ENCODE measurements at regions not wholly inside any gene's neighbourhood (a gene's known extent, or its start where the extent isn't known, plus 50 kb on each side); places are given as distances from the start of the nearest gene placed in this dataset.

DNA sequence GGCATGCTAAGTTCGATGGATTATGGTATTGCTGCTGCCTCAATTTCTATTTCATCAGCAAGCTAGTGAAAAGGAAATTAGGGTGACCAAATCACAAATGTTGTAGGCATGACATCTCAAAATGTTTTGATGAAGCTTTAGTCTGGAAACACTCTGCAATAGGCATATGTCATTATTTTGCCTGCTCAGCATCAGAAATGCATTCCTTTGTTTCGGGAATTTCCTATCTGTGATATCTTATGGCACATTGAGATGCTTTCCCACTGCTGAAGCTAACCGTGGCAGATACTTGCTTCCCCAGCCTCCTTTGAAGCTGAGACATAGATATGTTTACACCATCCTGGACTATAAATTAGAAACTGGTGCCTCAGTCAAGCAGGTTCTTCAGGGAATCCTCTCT is 119.7 kb downstream of the CDC42EP3 start:
- H3K9me2 ChIP-seq (ENCODE audit: insufficient read depth, low read length): no peaks in the 10 kb centered on the region
- ChIA-PET CTCF (ENCODE audit: unreplicated experiment) (no interaction called here), POLR2A (interaction anchor here (0.5 to 1.3 kb wide), 3 partner anchors 13 to 394 kb away, joined by 3 to 4 read pairs (median 4); no protein-coding TSS in a partner anchor)
- no peaks in the 10 kb centered on the region for H3K79me2 ChIP-seq (ENCODE audit: insufficient read depth, low read depth, low read length)
- H2AFZ ChIP-seq (ENCODE audit: low read length): no peak overlapping the region
- BruUV-seq (replicated peaks): no TSS peak
- H3K4me2 ChIP-seq (ENCODE audit: low read length): no peak overlapping the region
- H3K4me1 ChIP-seq (ENCODE audit: insufficient read depth, low read length, poor library complexity, severe bottlenecking): peaks cover 10% of the 10 kb centered on the region
- no peaks in the 10 kb centered on the region for H3K36me3 ChIP-seq (ENCODE audit: insufficient read depth, low read length)
- no peaks in the 10 kb centered on the region for H4K20me1 ChIP-seq (ENCODE audit: insufficient read depth, low read length)
- H3K27ac ChIP-seq (ENCODE audit: low read depth, low read length, poor library complexity, severe bottlenecking): no peak overlapping the region
- intact Hi-C loops (cut with micrococcal nuclease; ENCODE audit: unreplicated experiment): loop anchor here (5.0 kb wide), 1 partner anchor 121 kb away; the partner anchor contains the start of gene CDC42EP3
- H3K9me3 ChIP-seq (ENCODE audit: low read length): no peaks in the 10 kb centered on the region
- no peak overlapping the region for H3K4me3 ChIP-seq (ENCODE audit: low read depth, low read length, poor library complexity, severe bottlenecking)
- DNase-seq (ENCODE audit: low spot score): no peak
- TF ChIP-seq, protein P1, sequence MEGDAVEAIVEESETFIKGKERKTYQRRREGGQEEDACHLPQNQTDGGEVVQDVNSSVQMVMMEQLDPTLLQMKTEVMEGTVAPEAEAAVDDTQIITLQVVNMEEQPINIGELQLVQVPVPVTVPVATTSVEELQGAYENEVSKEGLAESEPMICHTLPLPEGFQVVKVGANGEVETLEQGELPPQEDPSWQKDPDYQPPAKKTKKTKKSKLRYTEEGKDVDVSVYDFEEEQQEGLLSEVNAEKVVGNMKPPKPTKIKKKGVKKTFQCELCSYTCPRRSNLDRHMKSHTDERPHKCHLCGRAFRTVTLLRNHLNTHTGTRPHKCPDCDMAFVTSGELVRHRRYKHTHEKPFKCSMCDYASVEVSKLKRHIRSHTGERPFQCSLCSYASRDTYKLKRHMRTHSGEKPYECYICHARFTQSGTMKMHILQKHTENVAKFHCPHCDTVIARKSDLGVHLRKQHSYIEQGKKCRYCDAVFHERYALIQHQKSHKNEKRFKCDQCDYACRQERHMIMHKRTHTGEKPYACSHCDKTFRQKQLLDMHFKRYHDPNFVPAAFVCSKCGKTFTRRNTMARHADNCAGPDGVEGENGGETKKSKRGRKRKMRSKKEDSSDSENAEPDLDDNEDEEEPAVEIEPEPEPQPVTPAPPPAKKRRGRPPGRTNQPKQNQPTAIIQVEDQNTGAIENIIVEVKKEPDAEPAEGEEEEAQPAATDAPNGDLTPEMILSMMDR (conservative IDR thresholded peaks at IDR 0.05; ENCODE audit: low read length): no peak
- TF ChIP-seq EZH2phosphoT487 (IDR thresholded peaks at IDR 0.05; ENCODE audit: borderline replicate concordance, low read depth, low read length): no peak

DNA sequence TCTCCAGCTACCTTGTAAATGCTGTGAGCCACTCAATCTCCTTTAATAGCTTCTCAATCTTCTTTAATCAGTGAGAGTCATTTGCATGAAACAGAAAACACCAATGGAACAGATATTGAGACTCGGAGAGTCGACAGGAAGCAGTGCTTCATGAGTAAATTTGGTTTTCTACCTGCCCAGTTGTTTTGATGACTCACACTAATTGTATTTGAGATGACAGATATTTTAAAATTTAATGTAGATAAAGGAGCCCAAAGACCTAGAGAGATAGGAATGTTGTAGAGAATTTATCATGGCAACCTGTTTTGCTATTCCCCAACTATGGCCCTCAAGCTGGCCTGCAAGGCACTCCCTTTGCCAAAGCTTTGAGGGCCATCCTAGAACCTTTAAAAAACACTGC is 119.1 kb downstream of the CDC42EP3 start:
- Histone ChIP-seq H4K20me1 (ENCODE audit: insufficient read depth, low read length) (no peaks in the 10 kb centered on the region), H3K4me1 (ENCODE audit: insufficient read depth, low read length, poor library complexity, severe bottlenecking) (peaks cover 10% of the 10 kb centered on the region), H3K4me3 (ENCODE audit: low read depth, low read length, poor library complexity, severe bottlenecking) (no peak overlapping the region), H3K4me2 (ENCODE audit: low read length) (no peak overlapping the region), H3K9me2 (ENCODE audit: insufficient read depth, low read length) (no peaks in the 10 kb centered on the region), H2AFZ (ENCODE audit: low read length) (no peak overlapping the region), H3K36me3 (ENCODE audit: insufficient read depth, low read length) (no peaks in the 10 kb centered on the region), H3K9me3 (ENCODE audit: low read length) (no peaks in the 10 kb centered on the region), H3K27ac (ENCODE audit: low read depth, low read length, poor library complexity, severe bottlenecking) (no peak overlapping the region), H3K79me2 (ENCODE audit: insufficient read depth, low read depth, low read length) (no peaks in the 10 kb centered on the region)
- TF ChIP-seq, protein P1 (conservative IDR thresholded peaks at IDR 0.05; ENCODE audit: low read length): no peak
- TF ChIP-seq EZH2phosphoT487 (IDR thresholded peaks at IDR 0.05; ENCODE audit: borderline replicate concordance, low read depth, low read length): no peak
- POLR2A ChIA-PET: interaction anchor here (0.6 to 1.3 kb wide), 2 partner anchors 13 to 99 kb away, joined by 4 to 5 read pairs; no protein-coding TSS in a partner anchor
- DNase-seq (ENCODE audit: low spot score): no peak
- no TSS peak for BruUV-seq (replicated peaks)
- intact Hi-C loops (cut with micrococcal nuclease; ENCODE audit: unreplicated experiment): loop anchor here (5.0 kb wide), 1 partner anchor 120 kb away; the partner anchor contains the start of gene CDC42EP3
- CTCF ChIA-PET (ENCODE audit: unreplicated experiment): no interaction called here

DNA sequence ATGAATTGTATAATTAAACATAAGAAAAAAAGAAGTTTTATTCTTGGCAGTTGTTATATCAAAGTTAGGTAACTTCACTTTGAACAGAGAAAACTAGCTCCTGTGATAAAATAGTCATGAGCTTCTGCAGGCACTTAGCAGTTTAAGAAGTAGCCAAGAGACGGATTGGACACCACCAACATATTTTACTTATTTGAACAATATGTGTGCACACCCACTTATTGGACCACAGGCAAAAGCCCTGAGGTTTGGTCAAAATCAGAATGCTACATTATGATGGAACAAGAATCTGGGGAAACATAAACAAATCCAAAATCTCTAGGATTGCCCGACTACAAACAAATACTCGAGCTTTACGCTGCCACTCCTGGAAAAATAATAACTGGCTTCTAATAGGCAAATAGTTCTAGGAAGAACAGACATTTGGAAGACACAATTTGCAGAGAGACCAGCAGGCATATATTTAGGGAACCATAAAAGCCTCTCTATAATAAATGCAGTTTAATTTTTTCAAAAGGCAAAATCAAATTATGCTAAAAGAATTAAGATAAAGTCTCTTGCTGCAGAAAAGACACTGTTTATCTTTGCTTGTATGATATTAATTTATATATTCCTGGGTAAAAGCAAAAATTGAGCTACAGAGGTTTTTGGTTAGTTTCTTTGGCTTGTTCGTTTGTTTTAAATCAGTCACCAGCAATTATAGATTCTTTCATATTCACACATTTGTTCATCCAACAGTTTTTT is 117.9 kb downstream of the CDC42EP3 start:
- no peaks in the 10 kb centered on the region for H4K20me1 ChIP-seq (ENCODE audit: insufficient read depth, low read length)
- intact Hi-C loops (cut with micrococcal nuclease; ENCODE audit: unreplicated experiment): loop anchor here (5.0 kb wide), 1 partner anchor 119 kb away; the partner anchor contains the start of gene CDC42EP3
- no peak overlapping the region for H3K4me3 ChIP-seq (ENCODE audit: low read depth, low read length, poor library complexity, severe bottlenecking)
- no peaks in the 10 kb centered on the region for H3K9me3 ChIP-seq (ENCODE audit: low read length)
- H3K36me3 ChIP-seq (ENCODE audit: insufficient read depth, low read length): no peaks in the 10 kb centered on the region
- no peak for TF ChIP-seq EZH2phosphoT487 (IDR thresholded peaks at IDR 0.05; ENCODE audit: borderline replicate concordance, low read depth, low read length)
- TF ChIP-seq, protein P1 (conservative IDR thresholded peaks at IDR 0.05; ENCODE audit: low read length): no peak
- H3K27ac ChIP-seq (ENCODE audit: low read depth, low read length, poor library complexity, severe bottlenecking): no peak overlapping the region
- CTCF ChIA-PET (ENCODE audit: unreplicated experiment): no interaction called here
- DNase-seq (ENCODE audit: low spot score): no peak
- POLR2A ChIA-PET: interaction anchor here (1.8 kb wide), 1 partner anchor 14 kb away, joined by 4 read pairs; no protein-coding TSS in a partner anchor
- no peak overlapping the region for H2AFZ ChIP-seq (ENCODE audit: low read length)
- no peaks in the 10 kb centered on the region for H3K9me2 ChIP-seq (ENCODE audit: insufficient read depth, low read length)
- BruUV-seq (replicated peaks): no TSS peak
- peaks cover 10% of the 10 kb centered on the region for H3K4me1 ChIP-seq (ENCODE audit: insufficient read depth, low read length, poor library complexity, severe bottlenecking)
- no peak overlapping the region for H3K4me2 ChIP-seq (ENCODE audit: low read length)
- no peaks in the 10 kb centered on the region for H3K79me2 ChIP-seq (ENCODE audit: insufficient read depth, low read depth, low read length)
